Parathyroid adenoma (tissue), 2 donors: ENCODE measurements at regions not wholly inside any gene's neighbourhood (a gene's known extent, or its start where the extent isn't known, plus 50 kb on each side); places are given as distances from the start of the nearest gene placed in this dataset.
"Not testable (repeated sequence)": the region's sequence is repeated elsewhere in the genome, so short reads cannot be mapped to it uniquely, and the experiment has no call there.

ENCODE experiments used
- H2AFZ ChIP-seq: fragments of 300-600 bp; sonication (generic); one replicate; pipeline ENCODE4 v1.7.0; 2017; ENCODE audit warnings: antibody characterized with exemption, mild to moderate bottlenecking
- H3K27ac ChIP-seq: fragments of 300-600 bp; sonication (generic); one replicate; pipeline ENCODE4 v1.7.0; 2017
- H3K27me3 ChIP-seq: fragments of 300-600 bp; sonication (generic); one replicate; pipeline ENCODE4 v1.7.0; 2017; ENCODE audit warnings: low read length; ENCODE audit not compliant: control insufficient read depth, insufficient read depth
- H3K36me3 ChIP-seq: fragments of 300-600 bp; sonication (generic); one replicate; pipeline ENCODE4 v1.7.0; 2017; ENCODE audit warnings: low read length; ENCODE audit not compliant: control insufficient read depth, insufficient read depth
- H3K4me1 ChIP-seq: fragments of 300-600 bp; sonication (generic); one replicate; pipeline ENCODE4 v1.7.0; 2017; ENCODE audit warnings: control low read depth
- H3K4me2 ChIP-seq: fragments of 300-600 bp; sonication (generic); one replicate; pipeline ENCODE4 v1.7.0; 2017; ENCODE audit warnings: low read length
- H3K4me3 ChIP-seq: fragments of 300-600 bp; sonication (generic); one replicate; pipeline ENCODE4 v1.7.0; 2017; ENCODE audit warnings: low read depth, low read length
- H3K79me2 ChIP-seq: fragments of 300-600 bp; sonication (generic); one replicate; pipeline ENCODE4 v1.7.0; 2017; ENCODE audit warnings: control low read depth
- H3K9ac ChIP-seq: fragments of 300-600 bp; sonication (generic); one replicate; pipeline ENCODE4 v1.7.0; 2017; ENCODE audit warnings: mild to moderate bottlenecking
- H3K9me3 ChIP-seq: fragments of 300-600 bp; sonication (generic); one replicate; pipeline ENCODE4 v1.7.0; 2017; ENCODE audit warnings: low read length; ENCODE audit not compliant: control insufficient read depth
- TF ChIP-seq, protein P1 (sequence below): fragments of 300-600 bp; sonication (generic); IDR thresholded peaks from one replicate; pipeline ENCODE4 v1.7.0; 2017; ENCODE audit warnings: antibody characterized with exemption, mild to moderate bottlenecking
- donor health status: primary hyperparathyroidism.

DNA sequence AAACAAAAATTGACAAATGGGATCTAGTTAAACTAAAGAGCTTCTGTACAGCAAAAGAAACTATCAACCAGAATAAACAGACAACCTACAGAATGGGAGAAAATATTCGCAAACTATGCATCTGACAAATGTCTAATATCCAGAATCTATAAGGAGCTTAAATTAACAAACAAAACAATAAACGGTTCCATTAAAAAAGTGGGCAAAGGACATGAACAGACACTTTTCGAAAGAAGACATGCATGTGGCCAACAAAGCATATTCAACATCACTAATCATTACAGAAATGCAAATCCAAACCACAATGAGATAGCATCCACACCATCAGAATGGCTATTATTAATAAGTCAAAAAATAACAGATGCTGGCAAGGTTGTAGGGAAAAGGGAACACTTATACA lies 50.5 kb upstream of the MED13L start:
- not testable (repeated sequence) for H3K4me1 ChIP-seq, H3K79me2 ChIP-seq, H3K9ac ChIP-seq, H3K4me2 ChIP-seq, H3K4me3 ChIP-seq, H3K27ac ChIP-seq, H3K27me3 ChIP-seq, H3K9me3 ChIP-seq, H3K36me3 ChIP-seq, H2AFZ ChIP-seq

DNA sequence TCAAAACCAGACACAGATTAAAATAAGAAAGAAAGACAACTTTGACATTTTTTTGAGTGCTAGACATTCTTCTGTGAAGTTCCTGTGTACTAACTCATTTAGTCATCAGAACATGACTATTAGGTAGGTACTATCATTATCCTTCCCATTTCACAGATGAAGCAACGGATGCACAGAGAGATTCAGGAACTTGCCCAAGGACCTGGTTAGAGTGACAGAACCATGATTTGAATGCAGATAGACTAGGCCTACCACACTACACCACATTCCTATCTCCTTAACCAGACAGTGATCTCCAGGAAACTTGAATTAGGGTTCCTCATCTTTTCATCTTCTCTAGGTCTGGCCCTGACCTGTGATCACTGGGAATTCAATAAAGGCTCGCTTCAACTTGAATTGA lies 54.4 kb upstream of the MED13L start:
- Histone ChIP-seq H3K4me2 (no peak overlapping the region), H3K9me3 (no peaks in the 10 kb centered on the region), H2AFZ (no peak overlapping the region), H3K9ac (no peak overlapping the region), H3K79me2 (no peaks in the 10 kb centered on the region), H3K36me3 (no peaks in the 10 kb centered on the region), H3K27ac (no peak overlapping the region), H3K27me3 (no peaks in the 10 kb centered on the region), H3K4me3 (no peak overlapping the region), H3K4me1 (no peaks in the 10 kb centered on the region)
- TF ChIP-seq, protein P1, sequence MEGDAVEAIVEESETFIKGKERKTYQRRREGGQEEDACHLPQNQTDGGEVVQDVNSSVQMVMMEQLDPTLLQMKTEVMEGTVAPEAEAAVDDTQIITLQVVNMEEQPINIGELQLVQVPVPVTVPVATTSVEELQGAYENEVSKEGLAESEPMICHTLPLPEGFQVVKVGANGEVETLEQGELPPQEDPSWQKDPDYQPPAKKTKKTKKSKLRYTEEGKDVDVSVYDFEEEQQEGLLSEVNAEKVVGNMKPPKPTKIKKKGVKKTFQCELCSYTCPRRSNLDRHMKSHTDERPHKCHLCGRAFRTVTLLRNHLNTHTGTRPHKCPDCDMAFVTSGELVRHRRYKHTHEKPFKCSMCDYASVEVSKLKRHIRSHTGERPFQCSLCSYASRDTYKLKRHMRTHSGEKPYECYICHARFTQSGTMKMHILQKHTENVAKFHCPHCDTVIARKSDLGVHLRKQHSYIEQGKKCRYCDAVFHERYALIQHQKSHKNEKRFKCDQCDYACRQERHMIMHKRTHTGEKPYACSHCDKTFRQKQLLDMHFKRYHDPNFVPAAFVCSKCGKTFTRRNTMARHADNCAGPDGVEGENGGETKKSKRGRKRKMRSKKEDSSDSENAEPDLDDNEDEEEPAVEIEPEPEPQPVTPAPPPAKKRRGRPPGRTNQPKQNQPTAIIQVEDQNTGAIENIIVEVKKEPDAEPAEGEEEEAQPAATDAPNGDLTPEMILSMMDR = no peak

DNA sequence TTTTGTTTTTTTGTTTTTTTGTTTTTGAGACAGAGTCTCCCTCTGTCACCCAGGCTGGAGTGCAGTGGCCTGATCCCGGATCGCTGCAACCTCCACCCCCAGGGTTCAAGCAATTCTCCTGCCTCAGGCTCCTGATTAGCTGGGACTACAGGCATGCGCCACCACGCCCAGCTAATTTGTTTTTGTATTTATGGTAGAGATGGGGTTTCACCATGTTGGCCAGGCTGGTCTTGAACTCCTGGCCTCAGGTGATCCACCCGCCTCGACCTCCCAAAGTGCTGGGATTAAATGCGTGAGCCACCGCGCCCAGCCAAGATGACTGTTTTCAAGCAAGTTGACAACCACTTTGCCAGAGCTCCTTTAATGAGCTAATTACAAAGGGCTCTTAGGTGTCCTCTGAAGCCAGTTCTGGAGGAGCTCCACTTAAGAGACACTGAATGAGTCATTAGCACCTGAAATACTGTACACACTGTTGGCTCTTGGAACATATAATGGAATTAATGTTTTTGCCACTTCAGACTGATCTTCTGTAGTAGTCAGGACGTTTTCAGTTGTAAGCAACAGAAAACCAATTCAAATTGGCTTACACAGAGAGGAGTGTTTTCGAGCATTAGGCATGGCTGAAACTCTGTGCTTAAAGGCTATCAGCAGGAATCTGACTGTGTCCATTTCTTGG lies 55.4 kb upstream of the MED13L start:
- Histone ChIP-seq H3K4me3 (no peak overlapping the region), H3K27ac (no peak overlapping the region), H3K9me3 (no peaks in the 10 kb centered on the region), H3K4me2 (no peak overlapping the region), H3K9ac (no peak overlapping the region), H3K4me1 (no peaks in the 10 kb centered on the region), H3K79me2 (no peaks in the 10 kb centered on the region), H3K36me3 (no peaks in the 10 kb centered on the region), H2AFZ (no peak overlapping the region), H3K27me3 (no peaks in the 10 kb centered on the region)
- TF ChIP-seq, protein P1 = no peak

DNA sequence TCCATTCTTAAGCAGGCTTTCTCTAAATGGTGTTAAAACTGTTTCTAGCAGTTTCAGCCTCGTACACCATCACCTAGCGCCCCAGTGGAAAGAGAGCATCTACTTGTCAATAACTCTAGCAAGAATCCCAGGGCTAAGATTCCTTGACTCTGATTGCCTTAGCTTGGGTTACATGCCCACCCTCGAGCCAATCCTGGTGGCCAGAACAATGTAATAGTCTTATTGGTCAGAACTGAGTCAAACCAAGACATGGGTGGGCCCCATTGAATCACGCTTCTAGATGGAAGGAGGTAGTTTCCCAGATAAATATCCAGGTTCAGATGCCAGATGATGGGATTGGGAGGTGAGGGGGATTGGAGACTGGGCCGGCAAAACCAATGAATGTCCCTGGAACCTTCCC lies 55.9 kb upstream of the MED13L start:
- H3K9me3 ChIP-seq = no peaks in the 10 kb centered on the region
- H3K9ac ChIP-seq = no peak overlapping the region
- H2AFZ ChIP-seq = no peak overlapping the region
- H3K4me2 ChIP-seq = no peak overlapping the region
- H3K27me3 ChIP-seq = no peaks in the 10 kb centered on the region
- H3K27ac ChIP-seq = no peak overlapping the region
- TF ChIP-seq, protein P1 = no peak
- no peaks in the 10 kb centered on the region for H3K4me1 ChIP-seq
- no peak overlapping the region for H3K4me3 ChIP-seq
- H3K79me2 ChIP-seq = no peaks in the 10 kb centered on the region
- no peaks in the 10 kb centered on the region for H3K36me3 ChIP-seq

DNA sequence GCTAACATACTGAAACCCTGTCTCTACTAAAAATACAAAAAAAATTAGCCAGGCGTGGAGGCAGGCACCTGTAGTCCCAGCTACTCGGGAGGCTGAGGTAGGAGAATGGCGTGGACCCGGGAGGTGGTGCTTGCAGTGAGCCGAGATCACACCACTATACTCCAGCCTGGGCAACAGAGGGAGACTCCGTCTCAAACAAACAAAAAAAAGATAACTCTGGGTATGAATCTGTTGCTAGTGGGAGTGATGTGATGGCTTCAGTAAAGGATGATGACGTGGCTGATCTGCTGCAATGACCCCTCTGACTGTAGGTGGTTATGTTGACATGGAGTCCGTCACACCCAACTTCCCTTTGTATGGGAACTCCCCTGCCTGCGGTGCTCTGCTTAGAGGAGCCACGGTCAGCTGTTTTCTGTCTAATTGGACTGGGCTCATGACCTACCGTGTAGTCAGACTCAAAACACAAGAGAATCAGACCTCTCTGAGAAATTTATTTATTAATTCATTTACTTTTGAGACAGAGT lies 59.1 kb upstream of the MED13L start:
- H3K27me3 ChIP-seq = no peaks in the 10 kb centered on the region
- H3K9ac ChIP-seq = no peak overlapping the region
- H2AFZ ChIP-seq = no peak overlapping the region
- TF ChIP-seq, protein P1 = no peak
- H3K4me3 ChIP-seq = no peak overlapping the region
- no peak overlapping the region for H3K4me2 ChIP-seq
- H3K9me3 ChIP-seq = no peaks in the 10 kb centered on the region
- H3K4me1 ChIP-seq = no peaks in the 10 kb centered on the region
- no peaks in the 10 kb centered on the region for H3K36me3 ChIP-seq
- H3K27ac ChIP-seq = no peak overlapping the region
- H3K79me2 ChIP-seq = no peaks in the 10 kb centered on the region
